Karpas-422 (cell line): ENCODE measurements at regions not wholly inside any gene's neighbourhood (a gene's known extent, or its start where the extent isn't known, plus 50 kb on each side); places are given as distances from the start of the nearest gene placed in this dataset.
"Not testable (repeated sequence)": the region's sequence is repeated elsewhere in the genome, so short reads cannot be mapped to it uniquely, and the experiment has no call there.

Experiments used
- DNase-seq: peaks from one replicate; pipeline ENCODE4 v3.0.0-alpha.2; 2015
- H2AFZ ChIP-seq: fragments of 200-600 bp; sonication (generic); 2 replicates; pipeline ENCODE4 v1.6.1; 2014; ENCODE audit warnings: antibody characterized with exemption, low read length, mixed read lengths
- H3K27ac ChIP-seq: fragments of 200-600 bp; sonication (generic); 2 replicates; pipeline ENCODE4 v1.5.1; 2014; ENCODE audit warnings: mild to moderate bottlenecking, low read length, moderate library complexity
- H3K27me3 ChIP-seq: fragments of 200-600 bp; sonication (generic); 2 replicates; pipeline ENCODE4 v1.6.1; 2014; ENCODE audit warnings: low read length, mixed read lengths
- H3K36me3 ChIP-seq: fragments of 200-600 bp; sonication (generic); 2 replicates; pipeline ENCODE4 v1.6.1; 2014; ENCODE audit warnings: low read length, mixed read lengths; ENCODE audit not compliant: insufficient read depth
- H3K4me1 ChIP-seq: fragments of 200-600 bp; sonication (generic); 2 replicates; pipeline ENCODE4 v1.6.1; 2014; ENCODE audit warnings: mild to moderate bottlenecking, low read length, mixed read lengths
- H3K4me2 ChIP-seq: fragments of 200-600 bp; sonication (generic); 2 replicates; pipeline ENCODE4 v1.6.1; 2014; ENCODE audit warnings: low read length, low read depth, mild to moderate bottlenecking; ENCODE audit not compliant: poor library complexity, severe bottlenecking
- H3K4me3 ChIP-seq: fragments of 200-600 bp; sonication (generic); 2 replicates; pipeline ENCODE4 v1.5.1; 2014; ENCODE audit warnings: mild to moderate bottlenecking, antibody characterized with exemption, low read length, mixed read lengths
- H3K79me2 ChIP-seq: fragments of 200-600 bp; sonication (generic); 2 replicates; pipeline ENCODE4 v1.6.1; 2014; ENCODE audit warnings: mild to moderate bottlenecking, low read length, mixed read lengths
- H3K9ac ChIP-seq: fragments of 200-600 bp; sonication (generic); 2 replicates; pipeline ENCODE4 v1.6.0; 2014; ENCODE audit warnings: low read length
- H3K9me2 ChIP-seq: fragments of 200-600 bp; sonication (generic), shearing (Covaris generic); replicated peaks from 2 replicates; pipeline ENCODE4 v1.6.0; 2014; ENCODE audit warnings: mild to moderate bottlenecking, low read length, moderate library complexity; ENCODE audit not compliant: insufficient read depth
- H3K9me3 ChIP-seq: fragments of 300-700, 200-600 bp; sonication (generic); 2 replicates; pipeline ENCODE4 v1.6.1; 2014; ENCODE audit warnings: low read length, mixed read lengths
- H4K20me1 ChIP-seq: fragments of 200-600 bp; sonication (generic); 2 replicates; pipeline ENCODE4 v1.6.1; 2014; ENCODE audit warnings: mild to moderate bottlenecking, antibody characterized with exemption, low read length, low read depth; ENCODE audit not compliant: insufficient read depth

DNA sequence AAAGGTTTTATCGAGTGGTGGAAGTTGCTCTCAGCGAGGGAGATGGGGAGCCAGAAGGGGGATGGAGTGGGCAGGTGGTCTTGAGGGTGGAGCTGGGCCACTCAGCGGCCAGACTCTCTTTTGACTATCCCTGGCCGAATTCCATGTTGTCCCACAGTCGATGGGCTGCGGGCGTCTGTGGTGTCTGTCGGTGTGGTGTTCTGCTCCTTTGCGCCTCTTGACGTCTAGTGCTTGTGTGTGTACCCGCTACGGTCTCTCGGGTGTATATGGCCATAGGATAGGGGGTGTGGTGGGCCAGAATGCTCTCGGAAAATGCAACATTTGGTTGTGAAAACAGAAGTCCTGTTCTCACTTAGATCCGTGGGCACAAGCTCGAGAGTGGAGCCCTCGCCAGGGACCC is 297.0 kb downstream of the CGGBP1 start:
- Histone ChIP-seq H4K20me1 (no peaks in the 10 kb centered on the region), H3K9me3 (peaks cover 2% of the 10 kb centered on the region; the same call in 1 of the 2 replicates), H3K9ac (no peak overlapping the region), H2AFZ (no peak overlapping the region), H3K27ac (no peak overlapping the region), H3K4me2 (no peak overlapping the region), H3K36me3 (no peaks in the 10 kb centered on the region), H3K4me1 (no peaks in the 10 kb centered on the region), H3K9me2 (no peaks in the 10 kb centered on the region), H3K79me2 (no peaks in the 10 kb centered on the region), H3K4me3 (no peak overlapping the region), H3K27me3 (no peaks in the 10 kb centered on the region)
- DNase-seq = no peak

DNA sequence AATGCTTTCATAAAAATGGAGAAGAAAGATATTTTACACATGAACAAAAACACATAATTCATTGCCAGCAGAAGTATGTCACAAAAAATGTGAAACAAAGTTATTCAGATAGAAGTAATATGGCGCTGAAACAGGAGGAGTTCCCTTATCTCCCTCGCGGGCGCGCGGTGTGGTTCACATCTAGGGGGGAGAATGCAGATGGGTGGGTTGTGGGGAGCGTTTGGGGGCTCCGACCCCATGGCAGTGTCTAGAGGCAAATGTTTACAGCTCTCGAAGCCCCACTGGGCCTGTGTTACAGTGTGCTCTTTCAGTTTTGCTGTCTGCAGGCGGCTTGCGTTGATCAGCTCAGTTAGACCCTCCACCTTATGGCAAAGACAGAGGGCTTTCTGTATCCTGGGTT is 297.5 kb downstream of the CGGBP1 start:
- Histone ChIP-seq H3K4me3 (no peak overlapping the region), H3K4me2 (no peak overlapping the region), H4K20me1 (no peaks in the 10 kb centered on the region), H2AFZ (no peak overlapping the region), H3K9me3 (peaks cover 5% of the 10 kb centered on the region; the same call in 1 of the 2 replicates), H3K79me2 (no peaks in the 10 kb centered on the region), H3K36me3 (no peaks in the 10 kb centered on the region), H3K4me1 (no peaks in the 10 kb centered on the region), H3K9ac (no peak overlapping the region), H3K27ac (no peak overlapping the region), H3K9me2 (no peaks in the 10 kb centered on the region), H3K27me3 (no peaks in the 10 kb centered on the region)
- no peak for DNase-seq

DNA sequence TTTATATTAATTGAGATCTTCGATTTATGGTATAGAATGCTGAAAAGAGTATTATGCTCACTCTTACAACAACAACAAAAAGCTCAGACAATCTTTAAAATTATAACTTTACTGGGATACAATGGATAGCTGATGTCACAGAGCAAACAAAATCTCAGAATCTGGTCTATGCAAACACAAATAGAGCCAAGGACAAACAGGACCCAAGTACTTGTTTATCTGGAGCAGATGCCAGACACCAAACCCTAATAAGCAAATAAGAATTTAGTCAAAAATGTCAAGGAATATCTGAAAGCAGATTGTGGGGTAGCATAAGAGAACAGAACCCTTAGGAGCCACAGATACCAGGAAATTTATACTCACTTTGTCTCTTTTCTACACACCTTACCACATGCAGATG is 302.2 kb downstream of the CGGBP1 start:
- H3K9me2 ChIP-seq = no peaks in the 10 kb centered on the region
- no peaks in the 10 kb centered on the region for H3K79me2 ChIP-seq
- no peak overlapping the region for H2AFZ ChIP-seq
- H3K4me2 ChIP-seq = no peak overlapping the region
- H3K4me3 ChIP-seq = no peak overlapping the region
- H3K9me3 ChIP-seq = peaks cover 12% of the 10 kb centered on the region; the same call in 1 of the 2 replicates
- no peaks in the 10 kb centered on the region for H4K20me1 ChIP-seq
- no peaks in the 10 kb centered on the region for H3K27me3 ChIP-seq
- H3K27ac ChIP-seq = no peak overlapping the region
- no peaks in the 10 kb centered on the region for H3K36me3 ChIP-seq
- no peaks in the 10 kb centered on the region for H3K4me1 ChIP-seq
- DNase-seq = no peak
- no peak overlapping the region for H3K9ac ChIP-seq

DNA sequence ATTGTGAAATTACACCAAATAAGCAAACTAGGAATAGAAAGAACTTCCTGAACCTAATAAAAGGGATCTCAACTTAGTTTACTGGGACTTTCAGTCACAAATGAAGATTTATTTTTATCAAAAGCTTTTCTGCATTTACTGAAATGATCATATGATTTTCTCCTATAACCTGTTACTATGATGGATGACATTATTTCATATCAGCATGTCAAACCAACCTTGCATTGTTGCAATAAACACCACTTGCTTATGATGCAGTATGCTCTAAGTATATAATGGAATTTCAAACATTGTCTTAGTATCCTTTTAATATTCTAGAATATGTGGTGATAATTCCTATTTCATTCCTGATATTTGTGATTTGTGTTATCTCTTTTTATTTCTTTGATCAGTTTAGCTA is 303.0 kb downstream of the CGGBP1 start:
- H3K9me3 ChIP-seq = peaks cover 12% of the 10 kb centered on the region; the same call in 1 of the 2 replicates
- DNase-seq = no peak
- H3K9ac ChIP-seq = no peak overlapping the region
- H4K20me1 ChIP-seq = no peaks in the 10 kb centered on the region
- H3K9me2 ChIP-seq = no peaks in the 10 kb centered on the region
- H3K27me3 ChIP-seq = no peaks in the 10 kb centered on the region
- H3K4me3 ChIP-seq = no peak overlapping the region
- no peaks in the 10 kb centered on the region for H3K4me1 ChIP-seq
- H3K79me2 ChIP-seq = no peaks in the 10 kb centered on the region
- H2AFZ ChIP-seq = no peak overlapping the region
- no peak overlapping the region for H3K27ac ChIP-seq
- no peaks in the 10 kb centered on the region for H3K36me3 ChIP-seq
- no peak overlapping the region for H3K4me2 ChIP-seq

DNA sequence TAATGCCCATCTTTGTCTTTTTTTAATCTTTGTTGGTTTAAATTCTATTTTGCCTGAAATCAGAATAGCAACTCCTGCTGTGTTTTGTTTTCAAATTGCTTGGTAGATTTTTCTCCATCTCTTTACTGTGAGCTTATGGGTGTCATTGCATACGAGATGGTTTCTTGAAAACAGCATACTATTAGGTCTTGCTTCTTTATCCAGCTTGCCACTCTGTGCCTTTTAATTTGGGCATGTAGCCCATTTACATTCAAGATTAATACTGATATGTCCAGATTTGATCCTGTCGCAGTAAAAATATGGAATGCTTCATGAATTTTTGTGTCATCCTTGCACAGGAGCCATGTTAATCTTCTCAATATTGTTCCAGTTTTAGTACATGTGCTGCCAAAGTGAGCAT is 316.6 kb downstream of the CGGBP1 start:
- H3K9me2 ChIP-seq = no peaks in the 10 kb centered on the region
- no peaks in the 10 kb centered on the region for H3K79me2 ChIP-seq
- no peaks in the 10 kb centered on the region for H3K9me3 ChIP-seq
- H2AFZ ChIP-seq = no peak overlapping the region
- no peak overlapping the region for H3K4me2 ChIP-seq
- H3K4me1 ChIP-seq = no peaks in the 10 kb centered on the region
- no peaks in the 10 kb centered on the region for H3K36me3 ChIP-seq
- H3K9ac ChIP-seq = no peak overlapping the region
- no peak for DNase-seq
- no peaks in the 10 kb centered on the region for H3K27me3 ChIP-seq
- H3K4me3 ChIP-seq = no peak overlapping the region
- H3K27ac ChIP-seq = no peak overlapping the region
- no peaks in the 10 kb centered on the region for H4K20me1 ChIP-seq

DNA sequence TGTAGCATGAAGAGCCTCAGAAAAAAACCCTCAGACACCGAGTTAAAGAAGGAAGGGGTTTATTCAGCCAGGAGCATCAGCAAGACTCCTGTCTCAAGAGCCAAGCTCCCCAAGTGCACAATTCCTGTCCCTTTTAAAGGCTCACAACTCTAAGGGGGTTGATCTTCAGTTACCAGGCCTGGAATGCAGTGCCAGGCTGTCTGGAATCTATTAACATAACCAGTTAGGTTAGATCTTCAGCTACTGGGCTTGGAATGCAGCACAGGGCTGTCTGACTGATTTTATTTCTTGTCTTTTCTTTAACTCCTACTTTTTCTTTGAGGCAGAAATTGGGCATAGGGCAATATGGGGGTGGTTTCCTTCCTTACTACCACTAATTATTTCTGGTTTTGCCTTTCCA is 317.9 kb downstream of the CGGBP1 start:
- H2AFZ ChIP-seq, H4K20me1 ChIP-seq, H3K36me3 ChIP-seq, H3K9me3 ChIP-seq, H3K9ac ChIP-seq, H3K4me1 ChIP-seq, H3K4me2 ChIP-seq, H3K9me2 ChIP-seq, H3K79me2 ChIP-seq, H3K27me3 ChIP-seq, H3K27ac ChIP-seq, H3K4me3 ChIP-seq, DNase-seq: not testable (repeated sequence)

DNA sequence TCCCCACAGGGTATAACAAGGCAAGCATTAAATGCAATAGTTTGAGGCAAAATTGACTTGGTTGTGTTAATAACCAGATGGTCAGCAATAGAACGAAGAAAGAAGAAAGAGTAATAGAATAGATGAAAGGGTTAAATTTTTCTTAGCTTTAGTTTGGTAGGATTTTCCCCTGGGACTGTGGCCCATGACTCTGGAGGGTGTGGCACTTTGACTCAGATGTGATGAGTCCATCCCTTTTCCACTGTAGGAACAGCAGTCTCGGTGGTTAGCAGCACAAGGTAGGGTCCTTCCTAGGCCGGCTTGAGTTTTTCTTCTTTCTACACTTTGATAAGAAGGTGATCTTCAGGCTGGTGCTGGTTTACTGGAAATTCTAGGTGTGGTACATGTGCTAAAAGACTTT is 321.0 kb downstream of the CGGBP1 start:
- not testable (repeated sequence) for H3K9me2 ChIP-seq, H3K9me3 ChIP-seq, H3K27ac ChIP-seq, H3K36me3 ChIP-seq, H3K27me3 ChIP-seq, DNase-seq, H3K9ac ChIP-seq, H3K4me2 ChIP-seq, H3K4me1 ChIP-seq, H3K79me2 ChIP-seq, H4K20me1 ChIP-seq, H3K4me3 ChIP-seq, H2AFZ ChIP-seq

DNA sequence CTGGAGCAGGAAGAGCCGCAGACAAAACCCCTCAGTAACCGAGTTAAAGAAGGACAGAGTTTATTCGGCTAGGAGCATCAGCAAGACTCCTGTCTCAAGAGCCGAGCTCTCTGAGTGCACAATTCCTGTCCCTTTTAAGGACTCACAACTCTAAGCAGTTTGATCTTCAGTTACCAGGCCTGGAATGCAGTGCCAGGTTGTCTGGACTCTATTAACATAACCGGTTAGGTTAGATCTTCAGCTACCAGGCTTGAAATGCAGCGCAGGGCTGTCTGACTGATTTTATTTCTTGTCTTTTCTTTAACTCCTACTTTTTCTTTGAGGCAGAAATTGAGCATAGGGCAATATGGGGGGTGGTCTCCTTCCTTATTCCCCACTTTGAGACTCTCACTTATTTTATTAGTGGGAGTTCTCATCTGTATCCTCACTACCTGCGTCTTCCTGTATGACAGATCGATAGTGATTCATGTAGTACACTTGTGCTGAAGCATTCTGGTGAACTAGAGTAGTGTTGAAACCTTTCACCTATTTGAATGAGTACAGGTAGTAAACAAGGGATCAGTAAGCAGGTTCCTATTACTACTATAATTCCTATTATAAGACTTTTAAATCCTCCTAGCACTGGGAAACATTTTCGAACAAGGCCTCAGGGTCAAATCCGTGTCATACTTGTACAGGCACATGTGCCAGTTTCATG is 325.0 kb downstream of the CGGBP1 start:
- no peaks in the 10 kb centered on the region for H3K79me2 ChIP-seq
- H4K20me1 ChIP-seq = no peaks in the 10 kb centered on the region
- H3K4me2 ChIP-seq = no peak overlapping the region
- H3K9ac ChIP-seq = no peak overlapping the region
- H3K27me3 ChIP-seq = no peaks in the 10 kb centered on the region
- H3K36me3 ChIP-seq = no peaks in the 10 kb centered on the region
- no peaks in the 10 kb centered on the region for H3K9me3 ChIP-seq
- DNase-seq = no peak
- no peaks in the 10 kb centered on the region for H3K9me2 ChIP-seq
- H3K4me1 ChIP-seq = no peaks in the 10 kb centered on the region
- no peak overlapping the region for H3K4me3 ChIP-seq
- no peak overlapping the region for H3K27ac ChIP-seq
- no peak overlapping the region for H2AFZ ChIP-seq

DNA sequence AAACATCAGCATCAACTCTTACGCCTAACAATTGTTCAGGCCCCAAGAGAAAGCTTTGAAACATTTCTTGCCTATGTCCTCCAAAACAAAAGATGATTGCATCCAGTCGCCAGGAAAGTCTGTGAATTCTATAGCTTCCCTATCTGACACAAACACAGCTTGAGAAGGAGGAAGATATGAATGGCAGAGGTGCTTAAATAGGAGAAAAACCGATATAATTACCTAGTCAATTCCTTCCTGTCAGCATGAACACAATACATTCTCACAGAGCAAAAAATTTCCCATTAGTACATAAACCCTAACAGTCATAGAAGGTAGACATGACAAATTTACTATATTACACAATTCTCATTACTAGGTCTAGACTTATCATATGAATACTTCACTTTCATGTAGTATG is 326.5 kb downstream of the CGGBP1 start:
- no peaks in the 10 kb centered on the region for H3K9me2 ChIP-seq
- H3K4me2 ChIP-seq = no peak overlapping the region
- H3K9ac ChIP-seq = no peak overlapping the region
- no peak overlapping the region for H3K27ac ChIP-seq
- no peak for DNase-seq
- H4K20me1 ChIP-seq = no peaks in the 10 kb centered on the region
- no peaks in the 10 kb centered on the region for H3K79me2 ChIP-seq
- H3K27me3 ChIP-seq = no peaks in the 10 kb centered on the region
- H3K4me1 ChIP-seq = no peaks in the 10 kb centered on the region
- no peaks in the 10 kb centered on the region for H3K9me3 ChIP-seq
- H3K36me3 ChIP-seq = no peaks in the 10 kb centered on the region
- no peak overlapping the region for H3K4me3 ChIP-seq
- no peak overlapping the region for H2AFZ ChIP-seq
